HG02588 (cell line): ENCODE measurements at regions not wholly inside any gene's neighbourhood (a gene's known extent, or its start where the extent isn't known, plus 50 kb on each side); places are given as distances from the start of the nearest gene placed in this dataset.

Experiments used
- ATAC-seq: cut with Tn5 transposase; IDR thresholded peaks from one replicate; pipeline ENCODE4 v1.9.1; 2021; ENCODE audit warnings: mild to moderate bottlenecking, moderate library complexity; ENCODE audit not compliant: unreplicated experiment

DNA sequence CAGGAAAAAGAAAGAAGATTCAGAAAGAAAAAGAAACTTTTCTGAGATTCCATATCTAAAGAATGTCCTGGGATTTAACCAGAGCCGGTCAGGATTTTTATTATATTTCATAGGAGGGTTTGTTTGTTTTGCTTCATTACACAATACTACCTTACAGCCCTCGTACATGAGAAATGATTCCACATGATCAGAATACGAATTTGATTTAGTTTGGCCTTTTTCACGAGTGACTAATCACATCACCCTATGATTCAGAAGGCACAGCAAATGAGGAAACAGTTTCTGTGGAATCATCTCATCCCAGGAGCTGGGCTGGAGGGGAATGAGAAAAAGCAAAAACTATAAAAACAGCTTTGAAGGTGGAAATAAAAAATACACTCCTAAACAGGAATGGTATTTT, 54.7 kb upstream of the VWC2 start:
- ATAC-seq = no peak

DNA sequence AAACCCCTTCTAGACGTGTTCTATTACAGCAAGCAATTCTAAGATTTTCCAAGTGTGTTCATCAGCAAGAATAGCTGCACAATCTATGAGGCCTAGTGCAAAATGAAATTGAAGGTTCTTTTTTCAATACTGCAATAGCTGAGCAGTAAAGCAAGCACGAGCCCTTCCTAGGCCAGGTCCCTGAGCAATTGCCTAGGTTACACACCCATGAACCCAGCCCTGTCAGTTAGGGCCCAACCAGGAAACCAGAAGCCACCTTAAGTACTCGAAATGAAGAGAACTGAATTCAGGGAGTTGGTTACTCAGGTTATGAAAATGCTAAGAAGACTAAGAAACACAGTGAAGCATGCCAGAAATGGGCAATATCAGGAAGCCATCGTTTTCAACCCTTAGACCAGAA, 52.0 kb upstream of the VWC2 start:
- no peak for ATAC-seq
